Mesothelial cell of epicardium (in vitro differentiated cells): ENCODE measurements at regions not wholly inside any gene's neighbourhood (a gene's known extent, or its start where the extent isn't known, plus 50 kb on each side); places are given as distances from the start of the nearest gene placed in this dataset.

ENCODE experiments used
- DNase-seq, 2 experiments: peaks; one replicate each; pipeline ENCODE4 v3.0.0; 2021; ENCODE audit warnings: low spot score in 2 of 2; ENCODE audit not compliant: unreplicated experiment in 2 of 2
- H3K27ac Mint-ChIP-seq: 2 replicates; pipeline ENCODE4 v1.8.0; 2021; ENCODE audit warnings: mixed read lengths
- H3K27me3 Mint-ChIP-seq: 2 replicates; pipeline ENCODE4 v1.8.0; 2021; ENCODE audit warnings: low read depth, mixed read lengths
- H3K36me3 Mint-ChIP-seq: 2 replicates; pipeline ENCODE4 v1.8.0; 2021; ENCODE audit warnings: mixed read lengths
- H3K4me1 Mint-ChIP-seq: 2 replicates; pipeline ENCODE4 v1.8.0; 2021; ENCODE audit warnings: mixed read lengths
- H3K4me3 Mint-ChIP-seq: 2 replicates; pipeline ENCODE4 v1.8.0; 2021; ENCODE audit warnings: mild to moderate bottlenecking, moderate library complexity, mixed read lengths
- H3K9me3 Mint-ChIP-seq: 2 replicates; pipeline ENCODE4 v1.8.0; 2021; ENCODE audit warnings: mixed read lengths
- TF ChIP-seq, protein P1 (sequence below): fragments of 200-600 bp; sonication (generic); IDR thresholded peaks from one replicate; pipeline ENCODE4 v1.5.0; 2021; ENCODE audit warnings: antibody characterized with exemption; ENCODE audit not compliant: unreplicated experiment

DNA sequence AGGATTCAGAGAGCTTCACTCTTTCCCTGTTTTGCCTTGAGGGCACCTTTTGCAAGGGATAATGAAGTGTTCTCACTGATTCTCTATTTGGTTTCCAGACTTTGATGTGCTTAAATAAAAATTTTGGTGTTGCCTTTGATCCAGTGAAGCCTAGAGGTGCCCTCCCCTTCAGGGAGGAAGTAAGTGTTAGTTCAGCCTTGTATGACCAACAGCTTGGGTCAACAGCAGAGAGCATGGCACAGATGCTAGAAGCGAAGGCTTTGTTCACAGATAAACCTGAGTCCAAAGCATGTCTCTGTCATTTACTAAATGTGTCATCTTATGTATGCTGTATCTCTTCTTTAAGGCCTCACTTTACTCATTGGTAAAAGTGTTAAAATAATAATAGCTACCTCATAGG lies 52.8 kb upstream of the STXBP6 start:
- TF ChIP-seq, protein P1, sequence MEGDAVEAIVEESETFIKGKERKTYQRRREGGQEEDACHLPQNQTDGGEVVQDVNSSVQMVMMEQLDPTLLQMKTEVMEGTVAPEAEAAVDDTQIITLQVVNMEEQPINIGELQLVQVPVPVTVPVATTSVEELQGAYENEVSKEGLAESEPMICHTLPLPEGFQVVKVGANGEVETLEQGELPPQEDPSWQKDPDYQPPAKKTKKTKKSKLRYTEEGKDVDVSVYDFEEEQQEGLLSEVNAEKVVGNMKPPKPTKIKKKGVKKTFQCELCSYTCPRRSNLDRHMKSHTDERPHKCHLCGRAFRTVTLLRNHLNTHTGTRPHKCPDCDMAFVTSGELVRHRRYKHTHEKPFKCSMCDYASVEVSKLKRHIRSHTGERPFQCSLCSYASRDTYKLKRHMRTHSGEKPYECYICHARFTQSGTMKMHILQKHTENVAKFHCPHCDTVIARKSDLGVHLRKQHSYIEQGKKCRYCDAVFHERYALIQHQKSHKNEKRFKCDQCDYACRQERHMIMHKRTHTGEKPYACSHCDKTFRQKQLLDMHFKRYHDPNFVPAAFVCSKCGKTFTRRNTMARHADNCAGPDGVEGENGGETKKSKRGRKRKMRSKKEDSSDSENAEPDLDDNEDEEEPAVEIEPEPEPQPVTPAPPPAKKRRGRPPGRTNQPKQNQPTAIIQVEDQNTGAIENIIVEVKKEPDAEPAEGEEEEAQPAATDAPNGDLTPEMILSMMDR: no peak
- DNase-seq: no peak
- H3K4me1 Mint-ChIP-seq: peaks cover 8% of the 10 kb centered on the region
- H3K9me3 Mint-ChIP-seq: no peaks in the 10 kb centered on the region
- H3K4me3 Mint-ChIP-seq: no peak overlapping the region
- no peak overlapping the region for H3K27ac Mint-ChIP-seq
- H3K36me3 Mint-ChIP-seq: no peaks in the 10 kb centered on the region
- H3K27me3 Mint-ChIP-seq: no peaks in the 10 kb centered on the region

DNA sequence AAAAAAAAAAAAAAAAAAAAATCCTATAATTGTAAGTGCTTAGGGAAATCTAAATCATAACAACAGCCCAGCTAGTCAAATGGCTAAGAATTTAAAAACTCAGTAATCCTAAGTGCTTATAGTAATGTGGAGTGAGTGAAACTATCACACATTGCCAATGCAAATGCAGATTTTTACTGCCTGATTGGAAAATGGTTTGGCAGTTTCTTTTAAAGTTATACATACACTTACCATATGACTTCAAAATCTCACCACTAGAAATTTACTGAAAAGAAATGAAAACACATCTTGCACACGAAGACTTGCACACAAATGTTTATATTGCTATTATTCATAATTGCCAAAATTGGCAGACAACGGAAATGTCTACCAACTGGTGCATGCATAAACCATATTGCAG lies 51.3 kb upstream of the STXBP6 start:
- Mint-ChIP-seq H3K27me3 (no peaks in the 10 kb centered on the region), H3K9me3 (no peaks in the 10 kb centered on the region), H3K4me3 (no peak overlapping the region), H3K27ac (no peak overlapping the region), H3K36me3 (no peaks in the 10 kb centered on the region), H3K4me1 (peaks cover 20% of the 10 kb centered on the region)
- DNase-seq: no peak
- TF ChIP-seq, protein P1: no peak
